A549 (cell line): ENCODE measurements at regions not wholly inside any gene's neighbourhood (a gene's known extent, or its start where the extent isn't known, plus 50 kb on each side); places are given as distances from the start of the nearest gene placed in this dataset.

ENCODE experiments used
- ATAC-seq, 2 experiments: fragments of 200-7000 bp in 1 of 2; fragments of >200 bp in 1 of 2; cut with Nextera tagmentation in 1 of 2; cut with Tn5 transposase in 1 of 2; 3 replicates each; pipeline versions ENCODE4 v1.8.0 to v1.9.1; 2018 to 2020; ENCODE audit warnings: mild to moderate bottlenecking in 1 of 2, moderate library complexity in 1 of 2
- CTCF ChIA-PET: fragments of 300-600 bp; sonication (Branson Sonifier 250); formaldehyde crosslinking; extraction: SDS; loops from one replicate; lab custom pipeline; 2021; ENCODE audit warnings: antibody characterized with exemption, inconsistent platforms; lab: Yijun Ruan, JAX
- POLR2A ChIA-PET: fragments of 350-600 bp; formaldehyde crosslinking; extraction: SDS; loops from one replicate; lab custom pipeline; 2021; ENCODE audit warnings: antibody characterized with exemption, inconsistent platforms; lab: Yijun Ruan, JAX
- DNase-seq, 2 experiments: peaks; one replicate each; pipeline versions ENCODE4 v3.0.0 to v3.0.0-alpha.2; 2011 to 2016; ENCODE audit warnings: low read depth in 1 of 2, low spot score in 1 of 2
- FAIRE-seq: peaks from 2 replicates; lab custom pipeline; 2011; peaks lifted over from hg19 to GRCh38; lab: Jason Lieb, UNC
- H3K27ac ChIP-seq, 2 experiments: fragments of >200 bp; sonication (Bioruptor Twin); formaldehyde crosslinking; 3 replicates each; pipeline ENCODE4 v1.5.1; 2016 to 2017
- H3K4me1 ChIP-seq: fragments of >200 bp; sonication (Bioruptor Twin); formaldehyde crosslinking; 3 replicates; pipeline ENCODE4 v1.6.1; 2016
- H3K4me2 ChIP-seq: fragments of >200 bp; sonication (Bioruptor Twin); formaldehyde crosslinking; 3 replicates; pipeline ENCODE4 v1.6.1; 2016
- H3K4me3 ChIP-seq: fragments of >200 bp; sonication (Bioruptor Twin); formaldehyde crosslinking; 3 replicates; pipeline ENCODE4 v1.5.1; 2016
- H3K9me3 ChIP-seq: fragments of >200 bp; sonication (Bioruptor Twin); formaldehyde crosslinking; 3 replicates; pipeline ENCODE4 v1.6.1; 2016
- BCL3 ChIP-seq: fragments of >200 bp; sonication (Bioruptor Twin); formaldehyde crosslinking; IDR thresholded peaks from 3 replicates; pipeline ENCODE4 v1.6.1; 2016
- BHLHE40 ChIP-seq: IDR thresholded peaks from 2 replicates; pipeline ENCODE4 v1.6.1; 2012; ENCODE audit warnings: low read depth, low read length, inconsistent platforms
- CEBPB ChIP-seq, 2 experiments: fragments of >200 bp in 1 of 2; sonication (Bioruptor Twin) in 1 of 2; formaldehyde crosslinking in 1 of 2; IDR thresholded peaks; 2 replicates each; pipeline ENCODE4 v1.6.1; 2012 to 2016
- CHD2 ChIP-seq: fragments of 150-350 bp; IDR thresholded peaks from 2 replicates; pipeline ENCODE4 v1.6.1; 2014; ENCODE audit warnings: low read length; ENCODE audit not compliant: partially characterized antibody
- CHD4 ChIP-seq: fragments of 200-600 bp; sonication (generic); IDR thresholded peaks from 2 replicates; pipeline ENCODE4 v1.6.1; 2016; ENCODE audit warnings: antibody characterized with exemption, mild to moderate bottlenecking, borderline replicate concordance
- EHMT2 ChIP-seq: fragments of 200-600 bp; sonication (generic); IDR thresholded peaks from 2 replicates; pipeline ENCODE4 v1.6.1; 2016; ENCODE audit warnings: antibody characterized with exemption, low read depth, mild to moderate bottlenecking, moderate library complexity
- ESRRA ChIP-seq: fragments of 150-350 bp; IDR thresholded peaks from 2 replicates; pipeline ENCODE4 v1.6.1; 2014; ENCODE audit warnings: mild to moderate bottlenecking, low read length, borderline replicate concordance
- FOSB ChIP-seq: fragments of 250-450 bp; sonication (Bioruptor Pico); IDR thresholded peaks from 2 replicates; pipeline ENCODE4 v1.5.0; 2020; ENCODE audit warnings: mild to moderate bottlenecking, moderate library complexity
- FOSL2 ChIP-seq, 2 experiments: fragments of 450-650 bp in 1 of 2; fragments of >200 bp in 1 of 2; sonication (Bioruptor Twin) in 1 of 2; formaldehyde crosslinking; IDR thresholded peaks; 2 replicates each; pipeline versions ENCODE4 v1.5.0 to v1.6.1; 2016 to 2020; ENCODE audit warnings: mild to moderate bottlenecking in 1 of 2, moderate library complexity in 1 of 2
- FOXS1 ChIP-seq: fragments of 250-450 bp; sonication (Bioruptor Pico); IDR thresholded peaks from 2 replicates; pipeline ENCODE4 v1.5.0; 2020; ENCODE audit warnings: mild to moderate bottlenecking, moderate library complexity
- HEYL ChIP-seq: fragments of 250-450 bp; sonication (Bioruptor Pico); IDR thresholded peaks from 2 replicates; pipeline ENCODE4 v1.8.0; 2021; ENCODE audit warnings: mild to moderate bottlenecking, moderate library complexity
- HOXA7 ChIP-seq: fragments of 250-450 bp; sonication (Bioruptor Pico); IDR thresholded peaks from 2 replicates; pipeline ENCODE4 v1.5.0; 2020; ENCODE audit warnings: mild to moderate bottlenecking, moderate library complexity
- HOXB5 ChIP-seq: fragments of 250-450 bp; sonication (Bioruptor Pico); IDR thresholded peaks from 2 replicates; pipeline ENCODE4 v1.5.0; 2020; ENCODE audit warnings: mild to moderate bottlenecking, moderate library complexity
- KDM5A ChIP-seq: fragments of 200-600 bp; sonication (generic); IDR thresholded peaks from 2 replicates; pipeline ENCODE4 v1.6.1; 2016; ENCODE audit warnings: antibody characterized with exemption, mild to moderate bottlenecking
- MAFK ChIP-seq: fragments of 450-650 bp; IDR thresholded peaks from 2 replicates; pipeline ENCODE4 v1.6.1; 2014; ENCODE audit not compliant: partially characterized antibody
- NPAS2 ChIP-seq: fragments of 250-450 bp; sonication (Bioruptor Pico); IDR thresholded peaks from 2 replicates; pipeline ENCODE4 v1.8.0; 2022; ENCODE audit warnings: mild to moderate bottlenecking, moderate library complexity, borderline replicate concordance
- NR3C1 ChIP-seq: fragments of >200 bp; sonication (Bioruptor Twin); formaldehyde crosslinking; IDR thresholded peaks from 3 replicates; pipeline ENCODE4 v1.6.1; 2017
- RCOR1 ChIP-seq: fragments of 150-350 bp; IDR thresholded peaks from 2 replicates; pipeline ENCODE4 v1.6.1; 2014; ENCODE audit warnings: antibody characterized with exemption, low read length, low read depth
- ZFP36 ChIP-seq: fragments of 450-650 bp; IDR thresholded peaks from 2 replicates; pipeline ENCODE4 v1.6.1; 2014; ENCODE audit warnings: borderline replicate concordance; ENCODE audit not compliant: partially characterized antibody
- ZSCAN20 ChIP-seq: fragments of 250-450 bp; sonication (Bioruptor Pico); IDR thresholded peaks from 2 replicates; pipeline ENCODE4 v1.8.0; 2022; ENCODE audit warnings: mild to moderate bottlenecking, moderate library complexity
- WGBS: methylation state at CpG from one replicate; pipeline ENCODE4 v1.1.6; 2017; ENCODE audit errors: missing lambda C conversion rate; 5-methylcytosine and 5-hydroxymethylcytosine counted together
- TF ChIP-seq, protein P1 (sequence below): IDR thresholded peaks from 2 replicates; pipeline ENCODE4 v1.6.1; 2012
- TF ChIP-seq, protein P2 (sequence below): IDR thresholded peaks from 2 replicates; pipeline ENCODE4 v1.6.1; 2012
- TF ChIP-seq, protein P3 (sequence below): fragments of 250-450 bp; sonication (Bioruptor Pico); IDR thresholded peaks from 2 replicates; pipeline ENCODE4 v1.5.0; 2020; ENCODE audit warnings: low read depth, mild to moderate bottlenecking, moderate library complexity
- TF ChIP-seq, protein P4 (sequence below): IDR thresholded peaks from 2 replicates; pipeline ENCODE4 v1.6.1; 2012; ENCODE audit warnings: low read depth, borderline replicate concordance

GRCh38 chr4:181702864-181703495 is 540.2 kb upstream of the TENM3 start:
- Histone ChIP-seq H3K9me3 (no peaks in the 10 kb centered on the region), H3K4me1 (no peaks in the 10 kb centered on the region), H3K4me3 (no peak overlapping the region), H3K4me2 (no peak overlapping the region), H3K27ac (no peak overlapping the region)
- DNase-seq (no peak), FAIRE-seq (no peak), ATAC-seq (no peak)
- TF ChIP-seq EHMT2 (no peak), FOSB (no peak), KDM5A (no peak), ESRRA (no peak), HEYL (CRISPR knock-in tag) (no peak), BCL3 (no peak), BHLHE40 (no peak), NR3C1 (no peak), NPAS2 (no peak), CHD2 (no peak), CHD4 (no peak), FOXS1 (CRISPR knock-in tag) (no peak)
- TF ChIP-seq, protein P1, sequence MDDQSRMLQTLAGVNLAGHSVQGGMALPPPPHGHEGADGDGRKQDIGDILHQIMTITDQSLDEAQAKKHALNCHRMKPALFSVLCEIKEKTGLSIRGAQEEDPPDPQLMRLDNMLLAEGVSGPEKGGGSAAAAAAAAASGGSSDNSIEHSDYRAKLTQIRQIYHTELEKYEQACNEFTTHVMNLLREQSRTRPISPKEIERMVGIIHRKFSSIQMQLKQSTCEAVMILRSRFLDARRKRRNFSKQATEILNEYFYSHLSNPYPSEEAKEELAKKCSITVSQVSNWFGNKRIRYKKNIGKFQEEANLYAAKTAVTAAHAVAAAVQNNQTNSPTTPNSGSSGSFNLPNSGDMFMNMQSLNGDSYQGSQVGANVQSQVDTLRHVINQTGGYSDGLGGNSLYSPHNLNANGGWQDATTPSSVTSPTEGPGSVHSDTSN: no peak
- TF ChIP-seq, protein P2, sequence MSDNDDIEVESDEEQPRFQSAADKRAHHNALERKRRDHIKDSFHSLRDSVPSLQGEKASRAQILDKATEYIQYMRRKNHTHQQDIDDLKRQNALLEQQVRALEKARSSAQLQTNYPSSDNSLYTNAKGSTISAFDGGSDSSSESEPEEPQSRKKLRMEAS: no peak
- TF ChIP-seq, protein P3, sequence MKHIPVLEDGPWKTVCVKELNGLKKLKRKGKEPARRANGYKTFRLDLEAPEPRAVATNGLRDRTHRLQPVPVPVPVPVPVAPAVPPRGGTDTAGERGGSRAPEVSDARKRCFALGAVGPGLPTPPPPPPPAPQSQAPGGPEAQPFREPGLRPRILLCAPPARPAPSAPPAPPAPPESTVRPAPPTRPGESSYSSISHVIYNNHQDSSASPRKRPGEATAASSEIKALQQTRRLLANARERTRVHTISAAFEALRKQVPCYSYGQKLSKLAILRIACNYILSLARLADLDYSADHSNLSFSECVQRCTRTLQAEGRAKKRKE (CRISPR knock-in tag): no peak
- TF ChIP-seq, protein P4, sequence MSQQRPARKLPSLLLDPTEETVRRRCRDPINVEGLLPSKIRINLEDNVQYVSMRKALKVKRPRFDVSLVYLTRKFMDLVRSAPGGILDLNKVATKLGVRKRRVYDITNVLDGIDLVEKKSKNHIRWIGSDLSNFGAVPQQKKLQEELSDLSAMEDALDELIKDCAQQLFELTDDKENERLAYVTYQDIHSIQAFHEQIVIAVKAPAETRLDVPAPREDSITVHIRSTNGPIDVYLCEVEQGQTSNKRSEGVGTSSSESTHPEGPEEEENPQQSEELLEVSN: no peak
- WGBS: 20% methylated on average over 11 of the region's 11 CpGs
- CTCF ChIA-PET: no interaction called here
- POLR2A ChIA-PET: no interaction called here

DNA sequence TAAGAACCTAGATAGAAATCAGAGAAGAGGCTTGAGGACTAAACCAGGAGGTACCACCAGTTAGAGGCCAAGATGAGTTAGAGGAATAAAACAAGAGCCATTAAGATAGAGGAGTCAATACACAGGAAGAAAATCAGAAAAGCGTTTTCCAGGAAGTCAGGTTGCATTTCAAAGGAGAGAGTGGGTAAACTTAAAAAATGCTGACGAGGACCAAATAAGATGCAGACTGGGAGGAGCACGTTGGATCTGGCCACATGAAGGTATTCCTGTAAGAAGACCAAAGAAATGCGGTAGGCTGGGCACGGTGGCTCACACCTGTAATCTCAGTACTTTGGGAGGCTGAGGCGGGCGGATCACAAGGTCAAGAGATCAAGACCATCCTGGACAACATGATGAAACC is 533.1 kb upstream of the TENM3 start:
- FAIRE-seq (no peak), DNase-seq (no peak), ATAC-seq (no peak)
- WGBS: 52% methylated on average over 7 of the region's 7 CpGs
- CTCF ChIA-PET: no interaction called here
- Histone ChIP-seq H3K4me2 (no peak overlapping the region), H3K27ac (no peak overlapping the region), H3K4me1 (no peaks in the 10 kb centered on the region), H3K9me3 (no peaks in the 10 kb centered on the region), H3K4me3 (no peak overlapping the region)
- POLR2A ChIA-PET: no interaction called here
- TF ChIP-seq FOSL2 (IDR thresholded peaks at IDR 0.05) (no peak), FOSL2 (CRISPR knock-in tag; IDR thresholded peaks at IDR 0.05) (no peak), MAFK (peak; percentile 65)

DNA sequence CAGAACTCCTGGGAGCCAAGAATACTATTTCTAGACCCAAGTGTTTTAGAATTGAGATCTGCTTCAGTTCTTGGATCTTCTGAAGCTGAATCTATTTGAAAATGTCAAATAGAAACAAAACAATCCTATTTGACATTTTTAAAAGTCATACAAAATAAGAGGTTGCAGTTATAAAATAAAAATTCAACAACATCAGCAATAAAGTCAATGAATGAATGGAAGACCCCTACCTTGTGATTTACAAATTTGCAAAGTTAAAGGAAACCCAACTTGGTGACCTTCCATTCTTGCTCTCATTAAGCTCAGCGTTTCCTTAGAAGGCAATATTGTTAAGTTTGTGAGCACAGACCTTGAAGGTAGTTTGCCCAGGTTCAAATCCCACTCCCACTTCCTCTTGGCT is 531.8 kb upstream of the TENM3 start:
- FAIRE-seq (no peak), ATAC-seq (no peak), DNase-seq (no peak)
- 0% methylated on average over 1 of the region's 1 CpG for WGBS
- H3K27ac ChIP-seq: no peak overlapping the region
- ChIA-PET CTCF (interaction anchor here (0.6 kb wide), 1 partner anchor 14 kb away, joined by 3 read pairs; no protein-coding TSS in a partner anchor), POLR2A (no interaction called here)
- no peak overlapping the region for H3K4me2 ChIP-seq
- H3K9me3 ChIP-seq: no peaks in the 10 kb centered on the region
- TF ChIP-seq ZSCAN20 (no peak), RCOR1 (no peak), HOXA7 (CRISPR knock-in tag) (no peak), CEBPB (IDR thresholded peaks at IDR 0.05) (no peak), ZFP36 (no peak), HOXB5 (CRISPR knock-in tag) (no peak)
- H3K4me1 ChIP-seq: no peaks in the 10 kb centered on the region
- no peak overlapping the region for H3K4me3 ChIP-seq
